Activated CD4-positive, alpha-beta memory T cell treated with anti-CD3 and anti-CD28 coated beads for 36 hours (primary cell): ENCODE measurements at regions not wholly inside any gene's neighbourhood (a gene's known extent, or its start where the extent isn't known, plus 50 kb on each side); places are given as distances from the start of the nearest gene placed in this dataset.
"Not testable (repeated sequence)": the region's sequence is repeated elsewhere in the genome, so short reads cannot be mapped to it uniquely, and the experiment has no call there.

Source experiments
- CTCF ChIA-PET: fragments of 350-600 bp; sonication (Branson Sonifier 250); formaldehyde crosslinking; loops from one replicate; lab custom pipeline; 2021; ENCODE audit warnings: antibody characterized with exemption, inconsistent platforms; lab: Charles Lee
- POLR2A ChIA-PET: fragments of 350-600 bp; sonication (Branson Sonifier 250); formaldehyde crosslinking; loops from one replicate; lab custom pipeline; 2021; ENCODE audit warnings: antibody characterized with exemption; lab: Charles Lee
- DNase-seq: peaks from one replicate; pipeline ENCODE4 v3.0.0-alpha.2; 2020
- H3K27ac Mint-ChIP-seq: one replicate; pipeline ENCODE4 v1.8.0; 2021; ENCODE audit warnings: mixed read lengths
- H3K27me3 Mint-ChIP-seq: one replicate; pipeline ENCODE4 v1.8.0; 2021; ENCODE audit warnings: mixed read lengths
- H3K36me3 Mint-ChIP-seq: one replicate; pipeline ENCODE4 v1.8.0; 2021; ENCODE audit warnings: mixed read lengths
- H3K4me1 Mint-ChIP-seq: one replicate; pipeline ENCODE4 v1.8.0; 2021; ENCODE audit warnings: low read depth, mixed read lengths
- H3K4me3 Mint-ChIP-seq: one replicate; pipeline ENCODE4 v1.8.0; 2021; ENCODE audit warnings: mild to moderate bottlenecking, mixed read lengths
- H3K9me3 Mint-ChIP-seq: one replicate; pipeline ENCODE4 v1.8.0; 2021; ENCODE audit warnings: mixed read lengths
- intact Hi-C: fragments of 100-400 bp; cut with micrococcal nuclease; formaldehyde crosslinking; loops from one replicate; pipeline ENCODE4 v1.15.1; 2023

GRCh38 chr10:21463436-21463835 is 62.0 kb downstream of the SKIDA1 start:
- no peaks in the 10 kb centered on the region for H3K9me3 Mint-ChIP-seq
- H3K4me1 Mint-ChIP-seq: no peaks in the 10 kb centered on the region
- ChIA-PET CTCF (no interaction called here), POLR2A (no interaction called here)
- H3K27ac Mint-ChIP-seq: no peak overlapping the region
- no peak for DNase-seq
- H3K4me3 Mint-ChIP-seq: no peak overlapping the region
- intact Hi-C loops: no loop called here
- H3K27me3 Mint-ChIP-seq: peaks cover 7% of the 10 kb centered on the region
- H3K36me3 Mint-ChIP-seq: no peaks in the 10 kb centered on the region

- Mint-ChIP-seq H3K4me1 (no peaks in the 10 kb centered on the region), H3K36me3 (no peaks in the 10 kb centered on the region), H3K27me3 (peaks cover 11% of the 10 kb centered on the region), H3K9me3 (no peaks in the 10 kb centered on the region), H3K4me3 (no peak overlapping the region), H3K27ac (no peak overlapping the region)
- DNase-seq: no peak
- intact Hi-C loops: no loop called here
- CTCF ChIA-PET: interaction anchor here (0.8 to 1.2 kb wide), 2 partner anchors 9 to 17 kb away, joined by 3 to 4 read pairs; no protein-coding TSS in a partner anchor
- POLR2A ChIA-PET: no interaction called here
Observed at GRCh38 chr10:21458126-21458871, 67.2 kb downstream of the SKIDA1 start.

- Mint-ChIP-seq H3K27me3 (peaks cover 7% of the 10 kb centered on the region), H3K4me3 (no peak overlapping the region), H3K9me3 (no peaks in the 10 kb centered on the region), H3K36me3 (no peaks in the 10 kb centered on the region), H3K27ac (no peak overlapping the region), H3K4me1 (no peaks in the 10 kb centered on the region)
- ChIA-PET POLR2A (no interaction called here), CTCF (no interaction called here)
- intact Hi-C loops: no loop called here
- DNase-seq: no peak
Observed at GRCh38 chr10:21456160-21456559, 69.3 kb downstream of the SKIDA1 start.

- H3K4me3 Mint-ChIP-seq: no peak overlapping the region
- intact Hi-C loops: no loop called here
- no peak for DNase-seq
- CTCF ChIA-PET: interaction anchor here (0.6 kb wide), 1 partner anchor 206 kb away, joined by 3 read pairs; no protein-coding TSS in a partner anchor
- POLR2A ChIA-PET: no interaction called here
- peaks cover 7% of the 10 kb centered on the region for H3K27me3 Mint-ChIP-seq
- H3K27ac Mint-ChIP-seq: no peak overlapping the region
- no peaks in the 10 kb centered on the region for H3K36me3 Mint-ChIP-seq
- H3K4me1 Mint-ChIP-seq: no peaks in the 10 kb centered on the region
- H3K9me3 Mint-ChIP-seq: peaks cover 6% of the 10 kb centered on the region
Observed at GRCh38 chr10:21452203-21452602, 73.3 kb downstream of the SKIDA1 start.

GRCh38 chr10:21449288-21449966 is 76.1 kb downstream of the SKIDA1 start:
- no peak for DNase-seq
- ChIA-PET CTCF (no interaction called here), POLR2A (no interaction called here)
- Mint-ChIP-seq H3K9me3 (peaks cover 6% of the 10 kb centered on the region), H3K27me3 (peaks cover 3% of the 10 kb centered on the region), H3K4me1 (no peaks in the 10 kb centered on the region), H3K36me3 (no peaks in the 10 kb centered on the region), H3K4me3 (no peak overlapping the region), H3K27ac (no peak overlapping the region)
- intact Hi-C loops: no loop called here

GRCh38 chr10:21445163-21445562 is 80.3 kb downstream of the SKIDA1 start:
- POLR2A ChIA-PET: no interaction called here
- intact Hi-C loops: no loop called here
- DNase-seq: no peak
- CTCF ChIA-PET: no interaction called here
- H3K4me1 Mint-ChIP-seq: no peaks in the 10 kb centered on the region
- H3K27me3 Mint-ChIP-seq: no peaks in the 10 kb centered on the region
- H3K4me3 Mint-ChIP-seq: no peak overlapping the region
- no peak overlapping the region for H3K27ac Mint-ChIP-seq
- H3K36me3 Mint-ChIP-seq: no peaks in the 10 kb centered on the region
- H3K9me3 Mint-ChIP-seq: peaks cover 6% of the 10 kb centered on the region

GRCh38 chr10:21441625-21442024 is 83.9 kb downstream of the SKIDA1 start:
- no peaks in the 10 kb centered on the region for H3K36me3 Mint-ChIP-seq
- no peak overlapping the region for H3K27ac Mint-ChIP-seq
- CTCF ChIA-PET: no interaction called here
- DNase-seq: no peak
- H3K4me3 Mint-ChIP-seq: no peak overlapping the region
- H3K4me1 Mint-ChIP-seq: no peaks in the 10 kb centered on the region
- intact Hi-C loops: no loop called here
- POLR2A ChIA-PET: no interaction called here
- no peaks in the 10 kb centered on the region for H3K27me3 Mint-ChIP-seq
- no peaks in the 10 kb centered on the region for H3K9me3 Mint-ChIP-seq

GRCh38 chr10:21438914-21439313 is 86.6 kb downstream of the SKIDA1 start:
- H3K4me3 Mint-ChIP-seq, intact Hi-C loops, H3K4me1 Mint-ChIP-seq, CTCF ChIA-PET, H3K36me3 Mint-ChIP-seq, DNase-seq, POLR2A ChIA-PET, H3K9me3 Mint-ChIP-seq, H3K27me3 Mint-ChIP-seq, H3K27ac Mint-ChIP-seq: not testable (repeated sequence)

- H3K4me1 Mint-ChIP-seq: no peaks in the 10 kb centered on the region
- intact Hi-C loops: no loop called here
- H3K36me3 Mint-ChIP-seq: no peaks in the 10 kb centered on the region
- CTCF ChIA-PET: no interaction called here
- POLR2A ChIA-PET: interaction anchor here (1.3 kb wide), 1 partner anchor 25 kb away, joined by 3 read pairs; no protein-coding TSS in a partner anchor
- no peak for DNase-seq
- no peak overlapping the region for H3K27ac Mint-ChIP-seq
- H3K4me3 Mint-ChIP-seq: no peak overlapping the region
- no peaks in the 10 kb centered on the region for H3K9me3 Mint-ChIP-seq
- H3K27me3 Mint-ChIP-seq: peaks cover 5% of the 10 kb centered on the region
Observed at GRCh38 chr10:21437770-21438382, 87.6 kb downstream of the SKIDA1 start.

GRCh38 chr10:21432266-21432665 is 93.2 kb downstream of the SKIDA1 start:
- CTCF ChIA-PET: no interaction called here
- peaks cover 5% of the 10 kb centered on the region for H3K27me3 Mint-ChIP-seq
- POLR2A ChIA-PET: no interaction called here
- no peaks in the 10 kb centered on the region for H3K9me3 Mint-ChIP-seq
- no peaks in the 10 kb centered on the region for H3K4me1 Mint-ChIP-seq
- intact Hi-C loops: no loop called here
- H3K27ac Mint-ChIP-seq: no peak overlapping the region
- no peak overlapping the region for H3K4me3 Mint-ChIP-seq
- no peak for DNase-seq
- H3K36me3 Mint-ChIP-seq: no peaks in the 10 kb centered on the region

- CTCF ChIA-PET: no interaction called here
Observed at GRCh38 chr10:21431799-21432198, 93.7 kb downstream of the SKIDA1 start.

GRCh38 chr10:21427804-21428481 is 97.5 kb downstream of the SKIDA1 start:
- DNase-seq: no peak
- intact Hi-C loops: no loop called here
- CTCF ChIA-PET: no interaction called here

More at GRCh38 chr10:21431799-21432198, 93.7 kb downstream of the SKIDA1 start:
- Mint-ChIP-seq H3K4me1 (no peaks in the 10 kb centered on the region), H3K36me3 (no peaks in the 10 kb centered on the region), H3K4me3 (no peak overlapping the region), H3K27me3 (peaks cover 5% of the 10 kb centered on the region), H3K27ac (no peak overlapping the region), H3K9me3 (no peaks in the 10 kb centered on the region)
- no peak for DNase-seq
- POLR2A ChIA-PET: no interaction called here
- intact Hi-C loops: no loop called here

More at GRCh38 chr10:21427804-21428481, 97.5 kb downstream of the SKIDA1 start:
- Mint-ChIP-seq H3K36me3 (no peaks in the 10 kb centered on the region), H3K4me3 (no peak overlapping the region), H3K27me3 (no peaks in the 10 kb centered on the region), H3K4me1 (no peaks in the 10 kb centered on the region), H3K27ac (no peak overlapping the region), H3K9me3 (no peaks in the 10 kb centered on the region)
- POLR2A ChIA-PET: no interaction called here
